Left ventricle myocardium inferior (tissue), 1 donor: ENCODE measurements at regions not wholly inside any gene's neighbourhood (a gene's known extent, or its start where the extent isn't known, plus 50 kb on each side); places are given as distances from the start of the nearest gene placed in this dataset.

Experiments used
- DNase-seq: peaks from one replicate; pipeline ENCODE4 v3.0.0-alpha.2; 2020
- H3K27ac ChIP-seq: fragments of 200-600 bp; replicated peaks from 2 replicates; pipeline ENCODE4 v1.8.0; 2021
- H3K27me3 ChIP-seq: fragments of 200-600 bp; 2 replicates; pipeline ENCODE4 v1.8.0; 2021; ENCODE audit warnings: low read depth
- H3K36me3 ChIP-seq: fragments of 200-600 bp; 2 replicates; pipeline ENCODE4 v1.8.0; 2021
- H3K4me1 ChIP-seq: fragments of 200-600 bp; 2 replicates; pipeline ENCODE4 v1.8.0; 2021
- H3K4me3 ChIP-seq: fragments of 200-600 bp; 2 replicates; pipeline ENCODE4 v1.8.0; 2021; ENCODE audit warnings: mild to moderate bottlenecking, moderate library complexity
- H3K9me3 ChIP-seq: fragments of 200-600 bp; replicated peaks from 2 replicates; pipeline ENCODE4 v1.8.0; 2021
- CTCF ChIP-seq: fragments of 200-600 bp; IDR thresholded peaks from 2 replicates; pipeline ENCODE4 v1.8.0; 2021; ENCODE audit warnings: antibody characterized with exemption, mild to moderate bottlenecking, borderline replicate concordance
- intact Hi-C: fragments of 100-400 bp; cut with micrococcal nuclease; formaldehyde crosslinking; loops from one replicate; pipeline ENCODE4 v1.11.0; 2022
- donor health status: DM: no; HTN: yes; CAD: no; lungs with severe emphysema.

GRCh38 chr16:85379041-85380001 is 233.8 kb upstream of the GSE1 start:
- Histone ChIP-seq H3K36me3 (no peaks in the 10 kb centered on the region), H3K9me3 (no peaks in the 10 kb centered on the region), H3K27me3 (no peaks in the 10 kb centered on the region), H3K4me1 (peaks cover 60% of the 10 kb centered on the region), H3K4me3 (no peak overlapping the region), H3K27ac (no peak overlapping the region)
- TF ChIP-seq CTCF = no peak
- DNase-seq = no peak
- intact Hi-C loops = no loop called here

- Histone ChIP-seq H3K27ac (no peak overlapping the region), H3K4me1 (peaks cover 60% of the 10 kb centered on the region)
- intact Hi-C loops = no loop called here
Observed at GRCh38 chr16:85380002-85380395, 233.1 kb upstream of the GSE1 start.

GRCh38 chr16:85380905-85381737 is 232.0 kb upstream of the GSE1 start:
- H3K4me3 ChIP-seq = no peak overlapping the region
- H3K27me3 ChIP-seq = no peaks in the 10 kb centered on the region
- no peaks in the 10 kb centered on the region for H3K36me3 ChIP-seq
- H3K4me1 ChIP-seq = peaks cover 58% of the 10 kb centered on the region
- no peak for DNase-seq
- intact Hi-C loops = no loop called here
- no peak for TF ChIP-seq CTCF
- no peaks in the 10 kb centered on the region for H3K9me3 ChIP-seq
- no peak overlapping the region for H3K27ac ChIP-seq

More at GRCh38 chr16:85380002-85380395, 233.1 kb upstream of the GSE1 start:
- Histone ChIP-seq H3K9me3 (no peaks in the 10 kb centered on the region), H3K36me3 (no peaks in the 10 kb centered on the region), H3K4me3 (no peak overlapping the region), H3K27me3 (no peaks in the 10 kb centered on the region)
- TF ChIP-seq CTCF = no peak
- DNase-seq = no peak

- H3K4me1 ChIP-seq = peaks cover 49% of the 10 kb centered on the region
- no peak for TF ChIP-seq CTCF
- no peak overlapping the region for H3K4me3 ChIP-seq
- no peaks in the 10 kb centered on the region for H3K9me3 ChIP-seq
- intact Hi-C loops = no loop called here
- no peaks in the 10 kb centered on the region for H3K27me3 ChIP-seq
- H3K36me3 ChIP-seq = no peaks in the 10 kb centered on the region
- no peak for DNase-seq
- H3K27ac ChIP-seq = no peak overlapping the region
Observed at GRCh38 chr16:85381738-85382592, 231.2 kb upstream of the GSE1 start.

GRCh38 chr16:85382717-85383118 is 230.4 kb upstream of the GSE1 start:
- Histone ChIP-seq H3K4me3 (no peak overlapping the region), H3K27ac (no peak overlapping the region)
- TF ChIP-seq CTCF = no peak

More at GRCh38 chr16:85382717-85383118, 230.4 kb upstream of the GSE1 start:
- Histone ChIP-seq H3K4me1 (peaks cover 42% of the 10 kb centered on the region), H3K27me3 (no peaks in the 10 kb centered on the region), H3K9me3 (no peaks in the 10 kb centered on the region), H3K36me3 (no peaks in the 10 kb centered on the region)
- no peak for DNase-seq
- intact Hi-C loops = no loop called here
